GM19043 (cell line): ENCODE measurements at regions not wholly inside any gene's neighbourhood (a gene's known extent, or its start where the extent isn't known, plus 50 kb on each side); places are given as distances from the start of the nearest gene placed in this dataset.
"Not testable (repeated sequence)": the region's sequence is repeated elsewhere in the genome, so short reads cannot be mapped to it uniquely, and the experiment has no call there.

Experiments used
- ATAC-seq: cut with Tn5 transposase; IDR thresholded peaks from one replicate; pipeline ENCODE4 v1.9.1; 2021; ENCODE audit warnings: low read depth; ENCODE audit not compliant: unreplicated experiment

DNA sequence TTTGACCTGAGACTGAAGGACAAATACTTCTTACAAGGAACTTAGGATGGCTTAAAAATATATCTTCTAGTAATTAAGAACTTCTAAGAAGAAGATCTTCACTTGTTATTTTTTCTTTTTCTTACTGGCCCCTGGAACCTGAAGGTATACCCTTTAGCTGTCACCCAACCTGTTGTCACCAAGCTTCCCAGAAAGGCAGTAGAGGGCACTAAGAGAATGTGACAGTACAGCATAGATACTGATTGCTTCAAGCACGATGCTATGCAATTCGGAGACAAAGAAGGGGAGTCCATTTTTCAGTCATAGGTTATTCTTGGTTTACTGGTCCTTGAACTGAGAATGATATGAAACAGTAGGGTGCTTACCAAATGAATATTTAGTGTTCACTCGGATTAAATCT, 208.3 kb upstream of the PCDH9 start:
- no peak for ATAC-seq

DNA sequence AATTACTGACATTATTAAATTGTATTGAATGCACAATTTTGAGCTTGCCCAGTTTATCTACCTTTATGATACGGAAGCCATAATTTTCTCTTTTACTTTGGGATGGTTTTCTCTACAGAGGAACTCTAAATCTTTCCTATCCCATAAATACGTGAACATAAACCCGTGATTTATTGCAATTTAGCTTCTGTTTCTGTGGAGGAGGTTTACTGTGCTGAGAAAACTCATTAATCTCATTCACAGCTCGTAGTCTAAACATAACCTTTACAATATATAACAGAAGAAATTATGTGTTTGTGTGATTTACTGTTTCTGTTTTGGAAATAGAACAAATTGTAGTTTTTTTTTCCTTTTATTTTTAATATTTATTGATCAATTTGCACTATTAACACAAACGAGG, 207.1 kb upstream of the PCDH9 start:
- no peak for ATAC-seq

DNA sequence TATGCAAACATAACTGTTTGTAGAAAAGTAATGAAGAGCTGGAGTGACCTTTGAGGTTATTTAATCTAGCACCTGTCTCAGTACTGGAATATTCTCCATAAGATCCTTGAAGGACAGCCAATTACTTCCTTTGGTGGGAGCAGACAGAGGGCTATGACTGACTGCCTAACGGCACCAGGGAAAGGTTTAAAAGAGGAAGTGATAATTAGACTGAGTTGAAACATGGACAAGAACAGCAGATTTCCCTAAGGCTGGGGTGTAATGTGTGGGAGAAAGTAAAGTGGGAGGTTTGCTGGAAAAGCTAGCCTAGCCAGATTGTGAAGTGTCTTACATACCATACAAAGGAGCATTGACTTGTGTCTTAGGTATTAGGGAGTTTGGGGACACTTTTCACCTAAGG, 191.3 kb upstream of the PCDH9 start:
- ATAC-seq, result no peak

DNA sequence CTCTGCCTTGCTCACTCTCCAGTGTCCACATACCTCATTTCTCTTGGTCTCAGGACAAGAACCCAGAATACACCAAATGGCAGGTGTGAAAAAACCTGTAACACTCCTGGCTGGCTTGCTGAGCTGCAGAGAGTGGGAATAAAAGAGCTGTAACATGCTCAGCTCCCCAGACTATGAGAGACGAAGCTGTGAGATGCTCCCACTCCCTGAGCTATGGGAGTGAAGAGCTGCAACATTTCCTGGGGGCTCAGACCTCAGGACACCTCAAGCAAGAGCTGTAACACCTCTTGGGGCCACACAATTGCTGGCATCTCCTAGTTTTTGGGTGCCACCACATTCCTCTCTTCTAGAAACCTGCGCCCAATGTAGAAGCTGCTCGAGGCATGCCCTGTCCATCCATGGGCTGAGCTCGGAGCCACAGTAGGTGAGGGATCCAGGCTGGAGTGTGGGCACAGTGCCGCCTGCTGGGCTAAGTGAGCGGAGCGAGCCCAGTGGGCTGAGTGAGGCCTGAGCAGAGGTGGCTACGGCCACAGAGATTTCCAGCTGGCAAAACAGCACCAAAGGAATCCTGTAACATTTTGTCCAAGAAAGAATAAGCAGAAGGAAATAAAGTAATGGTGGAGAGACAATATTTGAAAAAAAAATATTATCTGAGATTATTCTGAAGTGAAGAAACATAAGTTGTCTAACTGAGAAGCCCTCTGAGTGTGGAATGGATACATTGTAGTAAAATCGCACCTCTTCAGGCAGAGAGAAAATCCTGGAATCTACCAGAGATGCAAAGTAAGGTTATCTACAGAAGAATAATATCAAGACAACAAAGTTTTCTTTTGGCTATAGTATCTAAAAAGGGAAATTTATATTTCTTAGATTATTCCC, 186.2 kb upstream of the PCDH9 start:
- ATAC-seq, result no peak

DNA sequence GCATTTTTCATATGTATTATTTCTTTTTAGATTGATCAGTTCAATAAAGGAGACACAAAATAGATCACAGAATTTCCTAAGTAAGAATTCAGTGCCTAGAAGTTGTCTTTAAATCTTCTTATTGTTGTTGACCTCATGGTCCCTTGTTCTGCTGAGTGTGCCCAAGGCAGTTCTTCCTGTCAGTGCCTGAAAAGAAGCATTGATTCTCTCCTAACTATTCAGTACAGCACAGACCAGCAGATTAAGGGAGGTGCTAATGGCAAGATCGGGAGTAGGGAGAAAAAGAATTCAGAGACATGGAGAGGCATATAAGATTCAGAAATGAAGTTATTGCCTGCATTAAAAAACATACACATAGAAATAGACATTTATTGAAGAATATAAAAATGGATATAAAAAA, 180.5 kb upstream of the PCDH9 start:
- ATAC-seq, result no peak

DNA sequence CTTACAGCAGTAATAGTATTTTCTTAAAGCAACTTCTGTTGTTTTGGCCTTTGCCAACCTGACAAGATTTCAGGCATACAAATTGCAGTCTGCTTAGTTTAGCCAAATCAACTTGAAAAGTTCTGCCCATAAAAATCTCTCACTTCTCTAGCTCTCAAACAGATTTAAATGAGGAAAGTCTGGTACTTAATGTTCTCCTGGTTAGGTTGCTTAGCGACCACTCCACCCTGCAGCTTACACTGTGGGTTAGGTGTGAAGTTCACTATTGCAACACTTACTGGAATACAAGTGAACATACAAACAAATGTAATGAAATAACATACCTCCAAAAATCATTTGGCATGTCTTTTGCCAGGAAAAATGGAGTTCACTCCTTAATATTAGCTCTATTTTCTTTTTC, 178.7 kb upstream of the PCDH9 start:
- no peak for ATAC-seq

DNA sequence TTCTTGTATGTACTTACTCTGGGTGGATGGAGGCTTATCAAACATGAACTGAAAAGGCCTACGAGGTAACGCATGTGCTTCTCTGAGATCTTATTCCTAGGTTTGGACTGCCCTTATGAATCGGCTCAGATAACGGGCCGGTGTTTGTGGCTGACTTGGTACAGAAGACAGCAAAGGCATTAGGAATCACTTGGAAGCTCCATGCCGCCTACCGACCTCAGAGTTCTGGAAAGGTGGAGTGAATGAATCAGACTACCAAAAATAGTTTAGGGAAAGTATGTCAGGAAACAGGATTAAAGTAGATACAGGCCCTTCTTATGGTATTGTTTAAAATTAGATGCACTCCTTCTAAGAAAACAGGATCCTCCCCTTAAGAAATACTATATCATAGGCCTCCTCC, 172.4 kb upstream of the PCDH9 start:
- ATAC-seq, result no peak

DNA sequence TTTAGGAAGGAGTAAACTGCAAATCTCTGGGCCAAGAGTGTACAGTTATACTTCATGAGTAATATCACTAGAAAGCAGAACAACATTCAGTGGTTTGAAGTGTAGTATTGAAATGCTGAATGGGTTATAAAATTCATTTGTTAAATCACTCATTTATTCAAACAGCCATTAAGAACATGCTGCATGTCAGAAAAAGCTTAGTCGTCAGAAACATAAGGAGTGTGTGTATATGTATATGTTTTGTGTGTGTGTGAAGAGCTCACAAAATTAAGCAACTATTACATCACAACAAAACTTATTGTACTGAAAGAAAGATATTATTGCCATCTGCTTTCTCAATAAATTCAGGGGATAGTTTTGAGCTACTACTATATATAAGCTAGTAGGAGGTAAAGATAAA, 165.4 kb upstream of the PCDH9 start:
- ATAC-seq, result no peak

DNA sequence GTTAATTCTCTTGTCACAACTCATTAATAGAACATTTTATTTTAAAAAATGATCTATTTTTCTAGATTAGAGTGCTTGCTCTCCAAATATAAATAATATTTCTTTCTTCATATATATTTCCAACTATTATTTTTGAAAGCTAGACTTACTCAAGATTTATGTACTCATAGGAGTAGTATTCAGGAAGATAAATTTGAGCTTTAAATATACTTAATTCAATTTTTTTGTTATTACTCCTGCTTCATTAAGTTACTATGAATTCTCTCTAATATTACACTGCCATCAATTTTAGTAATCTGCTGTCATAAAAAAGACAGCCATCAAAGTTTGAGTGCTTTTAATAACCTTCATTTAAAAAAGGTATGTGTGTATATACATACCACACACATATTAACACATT, 161.9 kb upstream of the PCDH9 start:
- no peak for ATAC-seq

DNA sequence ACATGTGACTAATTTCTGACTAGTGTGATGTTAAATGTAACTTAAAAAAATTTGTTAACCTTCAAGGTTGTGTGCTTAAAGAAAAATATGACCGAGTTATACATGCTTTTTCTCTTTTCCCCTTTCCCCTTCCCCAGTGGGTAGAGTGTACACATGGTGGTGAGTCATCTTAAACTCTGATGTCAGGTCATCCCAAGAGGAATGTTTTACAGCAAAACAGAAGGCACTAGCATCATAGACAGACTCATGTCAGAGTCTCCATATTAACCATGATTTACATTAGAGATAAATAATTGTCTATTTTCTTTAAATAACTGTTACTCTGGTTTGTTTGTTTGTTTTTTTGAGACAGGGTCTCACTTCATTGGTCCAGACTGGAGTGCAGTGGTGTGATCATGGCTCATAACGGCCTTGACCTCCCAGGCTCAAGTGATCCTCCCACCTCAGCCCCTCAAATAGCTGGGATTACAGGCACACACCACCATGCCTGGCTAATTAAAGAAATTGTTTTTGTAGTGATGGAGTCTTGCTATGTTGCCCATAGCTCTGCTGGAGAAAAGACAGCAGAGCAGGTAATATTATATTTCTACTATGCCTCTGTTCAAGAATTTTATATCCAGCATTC, 160.4 kb upstream of the PCDH9 start:
- no peak for ATAC-seq

DNA sequence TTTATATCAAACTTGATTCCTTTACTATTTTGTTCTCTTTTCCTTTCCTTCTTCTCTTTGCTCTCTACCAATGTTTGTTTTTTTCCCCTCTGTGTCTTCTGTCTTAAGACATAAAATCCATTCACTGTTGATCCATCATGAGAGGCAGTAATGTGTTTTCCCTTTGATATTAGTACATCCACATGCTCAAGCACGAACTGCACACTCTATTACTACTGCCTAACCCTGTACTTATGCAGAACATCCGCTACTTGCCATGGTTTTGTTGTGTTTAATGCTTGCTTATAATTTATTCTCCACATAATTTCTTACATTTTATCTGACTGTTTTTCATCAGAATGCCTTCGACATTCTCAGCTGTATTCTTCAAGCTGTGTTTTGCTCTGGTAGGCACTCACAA, 159.0 kb upstream of the PCDH9 start:
- no peak for ATAC-seq

DNA sequence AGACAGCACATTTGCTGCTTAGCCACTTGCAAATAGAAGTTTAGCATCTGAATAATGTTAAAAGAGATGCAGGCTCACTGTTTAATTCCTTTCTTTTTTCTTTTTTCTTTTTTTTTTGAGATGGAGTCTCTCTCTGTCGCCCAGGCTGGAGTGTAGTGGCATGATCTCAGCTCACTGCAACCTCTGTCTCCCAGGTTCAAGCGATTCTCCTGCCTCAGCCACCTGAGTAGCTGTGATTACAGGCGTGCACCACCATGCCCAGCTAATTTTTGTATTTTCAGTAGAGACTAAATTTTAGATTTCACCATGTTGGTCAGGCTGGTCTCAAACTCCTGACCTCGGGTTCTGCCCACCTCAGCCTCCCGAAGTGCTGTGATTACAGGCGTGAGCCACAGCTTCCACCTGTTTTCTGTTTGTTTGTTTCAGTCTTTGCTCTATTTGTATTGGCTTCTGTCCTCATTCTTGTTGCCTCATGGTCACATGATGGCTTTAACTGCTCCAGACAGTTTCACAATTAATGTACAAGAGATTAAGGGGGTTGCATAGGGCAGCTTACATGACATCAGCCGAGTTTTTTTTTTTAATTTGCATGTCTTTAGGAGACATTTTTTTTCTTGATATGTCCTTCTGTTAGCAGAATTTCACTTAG, 153.1 kb upstream of the PCDH9 start:
- ATAC-seq, result not testable (repeated sequence)

DNA sequence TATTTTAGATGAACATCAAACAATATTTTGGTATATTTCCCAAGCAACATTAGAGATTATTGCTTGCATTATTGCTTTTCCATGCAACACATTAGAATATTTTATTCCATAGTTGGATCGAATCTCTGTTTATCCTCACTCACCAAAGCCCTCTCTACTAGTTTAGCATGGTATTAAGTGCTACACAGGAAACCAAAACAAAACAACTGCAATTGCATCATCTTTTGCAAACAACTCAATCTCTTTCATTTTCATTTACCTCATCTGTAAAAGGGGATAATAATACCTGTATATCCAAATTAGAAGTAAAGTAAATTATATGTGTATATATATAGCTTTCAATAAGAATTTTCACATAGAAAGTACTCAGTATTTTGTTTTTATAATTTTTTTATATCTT, 147.8 kb upstream of the PCDH9 start:
- no peak for ATAC-seq

DNA sequence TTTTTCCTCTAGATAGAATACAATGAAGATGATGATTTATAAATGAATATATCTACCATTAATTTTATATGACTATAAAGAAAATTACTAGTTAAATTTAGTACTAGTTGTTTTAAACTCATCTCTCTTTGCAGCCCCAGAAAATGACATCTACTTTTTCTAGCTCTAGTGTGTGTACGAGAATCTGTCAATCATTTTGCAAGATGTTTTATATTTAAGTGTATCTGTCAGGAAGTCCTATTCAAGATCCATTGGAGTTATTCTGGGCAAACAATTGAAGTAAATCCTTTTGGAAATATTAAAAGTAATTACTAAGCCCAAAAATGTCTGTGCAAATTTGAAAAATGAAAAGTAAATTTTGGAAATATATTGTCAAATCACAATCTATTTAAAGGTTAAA, 144.3 kb upstream of the PCDH9 start:
- no peak for ATAC-seq

DNA sequence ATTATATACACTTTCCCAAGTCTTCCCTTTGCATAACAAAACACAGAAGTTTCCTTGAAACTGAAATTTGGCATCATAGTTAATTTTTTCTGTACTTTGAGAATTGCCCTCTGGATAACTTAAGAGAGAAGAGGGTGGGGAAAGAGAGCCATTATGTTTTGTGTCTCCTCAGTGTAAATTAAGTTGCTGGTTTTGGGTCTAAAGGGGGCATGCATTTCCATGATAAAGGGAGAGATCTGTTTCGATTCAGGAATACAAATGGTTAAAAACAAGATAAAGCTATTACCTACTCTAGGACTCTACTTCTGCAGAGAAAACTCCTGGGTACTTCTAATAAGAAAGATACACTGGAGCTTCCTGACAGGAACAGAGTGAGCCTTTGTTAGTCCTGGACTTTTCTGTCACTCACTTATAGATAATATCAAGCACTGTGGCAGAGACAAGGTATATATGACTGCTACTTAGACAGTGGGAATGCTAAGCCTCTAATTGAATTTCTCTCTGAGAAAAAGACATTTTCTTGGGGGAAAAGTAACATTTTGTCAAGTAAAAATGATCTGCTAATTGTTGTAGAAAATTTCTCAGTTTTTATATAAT, 142.8 kb upstream of the PCDH9 start:
- ATAC-seq, result no peak

DNA sequence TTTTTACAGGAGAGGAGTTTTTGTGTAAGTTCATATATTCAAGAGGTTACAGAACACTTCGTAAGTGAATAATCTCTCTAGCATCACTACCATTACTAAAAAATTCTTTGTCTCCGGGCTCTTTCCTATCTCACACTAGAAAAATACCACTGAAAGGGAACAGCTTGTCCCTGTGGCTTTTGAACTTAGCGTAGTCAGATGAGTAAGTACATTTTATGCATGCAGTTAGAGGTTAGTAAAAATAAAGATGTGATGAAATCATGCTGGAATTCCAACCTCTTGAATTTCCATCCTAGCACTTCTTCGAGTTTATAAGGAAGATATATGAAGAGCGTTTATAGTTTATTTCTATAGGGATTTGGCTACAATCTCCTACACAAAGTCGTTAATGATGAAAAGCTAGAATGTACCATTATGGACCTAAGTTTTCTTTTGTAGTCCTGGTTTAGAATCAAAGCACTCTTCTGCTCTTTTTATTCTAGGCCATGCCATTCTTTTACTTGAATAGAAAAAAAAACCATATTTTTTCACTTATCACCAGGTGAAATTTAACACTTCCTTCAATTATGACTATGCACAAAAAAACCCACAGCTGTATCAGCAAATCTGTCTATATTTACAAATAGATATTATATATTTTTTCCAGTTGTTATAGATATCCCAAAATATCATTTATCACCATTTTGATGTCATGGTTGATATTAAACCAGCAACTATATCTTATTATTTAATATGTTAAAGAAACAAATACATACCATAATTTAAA, 139.9 kb upstream of the PCDH9 start:
- no peak for ATAC-seq

DNA sequence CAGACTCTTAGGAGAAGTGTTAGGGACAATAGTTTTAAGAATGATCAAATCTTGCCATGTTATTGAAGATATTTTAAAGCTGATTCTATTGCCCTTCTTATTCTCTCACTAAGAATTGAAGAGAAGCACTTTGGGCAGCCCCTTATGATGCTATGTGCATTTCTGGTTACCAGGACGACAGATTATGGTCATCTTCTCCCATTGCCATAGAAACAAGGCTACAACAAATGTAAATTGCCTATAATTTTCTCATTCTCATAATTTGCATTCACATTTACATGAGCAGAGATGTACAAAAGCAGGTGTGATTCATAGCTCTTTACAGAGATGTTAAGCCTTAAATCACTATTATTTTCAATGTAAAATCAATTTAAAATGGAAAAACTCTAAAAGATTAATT, 137.3 kb upstream of the PCDH9 start:
- ATAC-seq, result no peak

DNA sequence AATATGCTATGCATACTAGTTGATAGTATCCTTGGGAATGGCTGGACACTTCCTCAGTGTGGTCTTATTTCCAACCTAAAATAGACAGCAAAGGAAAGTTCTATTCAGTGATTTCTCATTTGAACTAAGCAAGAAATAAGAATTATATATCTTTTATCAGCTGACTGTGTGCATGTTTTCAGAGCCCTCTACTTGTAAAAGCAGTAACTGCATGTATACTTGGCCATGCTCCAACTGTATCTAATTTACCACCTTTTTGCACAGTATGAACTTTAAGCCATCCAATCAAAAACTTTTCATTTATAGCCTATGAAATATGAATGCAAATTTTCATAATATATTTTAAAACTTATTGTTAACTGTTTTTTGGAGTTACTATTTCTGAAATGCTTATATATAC, 136.4 kb upstream of the PCDH9 start:
- no peak for ATAC-seq

DNA sequence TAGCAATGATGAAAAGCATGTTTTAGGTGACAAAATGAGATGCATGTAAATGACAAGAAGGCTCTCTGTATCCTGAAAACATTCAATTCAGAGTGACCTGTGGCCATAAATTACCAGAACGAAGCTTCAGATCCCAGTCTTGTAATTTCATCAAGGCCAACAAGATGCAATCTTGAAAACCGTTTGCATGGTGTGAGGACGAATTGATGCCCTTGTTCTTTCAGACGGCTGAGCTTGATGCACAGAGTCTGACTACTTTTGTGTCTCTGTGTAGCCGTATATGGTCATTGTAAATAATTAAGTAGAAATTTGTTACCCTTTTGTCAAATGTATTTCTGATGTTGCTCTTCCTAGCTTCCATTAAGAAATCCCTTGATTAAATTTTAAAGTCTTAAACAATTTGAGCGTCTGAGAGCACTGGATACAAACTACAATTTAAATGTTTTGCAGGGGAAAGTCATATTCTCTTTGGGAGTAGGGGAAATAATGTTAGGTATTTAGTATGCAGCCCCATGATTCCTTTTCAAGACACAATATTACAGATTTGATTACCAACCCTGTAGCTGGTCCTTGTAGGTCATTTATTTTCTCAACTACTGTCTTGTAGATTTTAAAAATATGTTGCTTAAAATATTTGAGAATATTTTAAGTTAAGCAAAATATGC, 125.8 kb upstream of the PCDH9 start:
- no peak for ATAC-seq

DNA sequence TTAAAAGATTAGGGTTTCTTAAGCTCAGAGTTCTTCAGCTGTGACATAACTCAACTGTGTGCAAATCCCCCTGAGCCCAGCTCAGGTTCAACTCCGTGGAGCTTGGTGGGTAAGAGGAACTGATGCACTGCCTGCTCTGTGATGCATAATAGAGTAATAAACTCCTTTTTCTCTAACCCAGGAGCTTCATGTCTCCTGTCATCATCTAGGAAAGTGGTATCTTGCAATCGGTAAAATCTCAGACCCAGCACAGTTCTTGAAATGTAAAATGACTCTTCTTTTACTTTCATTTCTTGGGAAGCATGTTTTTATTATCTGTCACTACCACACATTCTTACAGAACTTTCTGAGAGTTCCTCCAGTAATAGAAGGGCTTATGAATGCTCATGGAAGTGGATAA, 123.8 kb upstream of the PCDH9 start:
- no peak for ATAC-seq
